ENCODE measurements at regions not wholly inside any gene's neighbourhood (a gene's known extent, or its start where the extent isn't known, plus 50 kb on each side); places are given as distances from the start of the nearest gene placed in this dataset.

- no peak for TF ChIP-seq EZH2 (IDR thresholded peaks at IDR 0.05)
- TF ChIP-seq POLR2AphosphoS5 (IDR thresholded peaks at IDR 0.05; ENCODE audit: borderline replicate concordance, low read depth, low read length) = no peak
Measured at GRCh38 chr4:166165829-166166420, 292.9 kb downstream of the TLL1 start.
